Keratinocyte (primary cell): ENCODE measurements at regions not wholly inside any gene's neighbourhood (a gene's known extent, or its start where the extent isn't known, plus 50 kb on each side); places are given as distances from the start of the nearest gene placed in this dataset.

Experiments
- EZH2 ChIP-seq: IDR thresholded peaks from one replicate; pipeline ENCODE4 v1.6.1; 2012; ENCODE audit warnings: inconsistent platforms, mild to moderate bottlenecking, low read length, moderate library complexity
- TF ChIP-seq, protein P1 (sequence below), 3 experiments: IDR thresholded peaks in 1 of 3; conservative IDR thresholded peaks in 1 of 3; optimal IDR thresholded peaks in 1 of 3; 2 replicates in 2 of 3; 3 replicates in 1 of 3; pipeline versions ENCODE3 to v1.5.1; 2011; ENCODE audit warnings: low read length in 3 of 3, mild to moderate bottlenecking in 3 of 3, moderate library complexity in 2 of 3, control low read depth in 1 of 3, inconsistent platforms in 1 of 3; ENCODE audit not compliant: insufficient read depth in 2 of 3; ENCODE audit errors: extremely low read depth in 1 of 3

DNA sequence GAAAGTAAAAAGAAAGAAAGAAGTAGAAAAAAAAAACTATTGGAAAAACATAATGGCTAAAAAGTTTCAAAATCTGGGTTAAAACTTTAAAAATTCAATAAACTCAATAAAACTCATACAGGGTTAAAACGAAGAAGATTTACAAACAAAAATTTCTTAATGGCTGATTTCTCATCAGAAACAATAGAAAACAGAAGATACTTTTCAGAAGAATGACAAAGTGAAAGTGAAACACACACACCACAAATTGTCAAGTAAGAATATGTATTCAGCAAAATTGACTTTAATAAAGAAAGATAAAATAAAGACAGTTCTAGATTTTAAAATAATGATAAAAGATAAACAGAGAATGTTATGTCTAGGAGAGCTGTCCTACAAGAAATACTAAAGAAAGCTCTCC, 618.9 kb upstream of the GJE1 start:
- TF ChIP-seq EZH2 = no peak
- TF ChIP-seq, protein P1, sequence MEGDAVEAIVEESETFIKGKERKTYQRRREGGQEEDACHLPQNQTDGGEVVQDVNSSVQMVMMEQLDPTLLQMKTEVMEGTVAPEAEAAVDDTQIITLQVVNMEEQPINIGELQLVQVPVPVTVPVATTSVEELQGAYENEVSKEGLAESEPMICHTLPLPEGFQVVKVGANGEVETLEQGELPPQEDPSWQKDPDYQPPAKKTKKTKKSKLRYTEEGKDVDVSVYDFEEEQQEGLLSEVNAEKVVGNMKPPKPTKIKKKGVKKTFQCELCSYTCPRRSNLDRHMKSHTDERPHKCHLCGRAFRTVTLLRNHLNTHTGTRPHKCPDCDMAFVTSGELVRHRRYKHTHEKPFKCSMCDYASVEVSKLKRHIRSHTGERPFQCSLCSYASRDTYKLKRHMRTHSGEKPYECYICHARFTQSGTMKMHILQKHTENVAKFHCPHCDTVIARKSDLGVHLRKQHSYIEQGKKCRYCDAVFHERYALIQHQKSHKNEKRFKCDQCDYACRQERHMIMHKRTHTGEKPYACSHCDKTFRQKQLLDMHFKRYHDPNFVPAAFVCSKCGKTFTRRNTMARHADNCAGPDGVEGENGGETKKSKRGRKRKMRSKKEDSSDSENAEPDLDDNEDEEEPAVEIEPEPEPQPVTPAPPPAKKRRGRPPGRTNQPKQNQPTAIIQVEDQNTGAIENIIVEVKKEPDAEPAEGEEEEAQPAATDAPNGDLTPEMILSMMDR (optimal IDR thresholded peaks at IDR 0.05 in 1 of 3, IDR thresholded peaks at IDR 0.05 in 1 of 3, conservative IDR thresholded peaks at IDR 0.05 in 1 of 3; ENCODE audit: extremely low read depth in 1 of 3, insufficient read depth in 2 of 3, low read length in 3 of 3) = no peak
